ENCODE measurements at regions not wholly inside any gene's neighbourhood (a gene's known extent, or its start where the extent isn't known, plus 50 kb on each side); places are given as distances from the start of the nearest gene placed in this dataset.

DNA sequence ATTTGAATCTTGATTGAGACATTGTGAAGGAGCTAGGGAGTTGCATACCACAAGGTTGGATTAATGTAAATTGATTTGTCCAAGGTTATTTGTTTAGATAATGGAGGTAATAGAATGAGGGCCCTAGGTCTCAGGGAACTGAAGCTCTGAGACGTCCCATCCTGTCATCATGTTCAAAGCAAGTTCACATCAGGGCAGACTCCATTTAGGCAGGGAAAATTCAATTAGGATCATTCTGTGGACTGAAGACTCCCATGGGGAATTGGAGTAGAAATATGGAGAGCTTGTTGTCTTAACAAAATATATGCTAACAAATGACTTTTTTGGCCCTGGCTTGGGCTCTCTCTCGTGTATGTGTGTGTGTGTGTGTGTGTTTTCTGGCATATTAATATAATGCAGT, 722.0 kb upstream of the ADAMTS16 start:
- TF ChIP-seq, protein P1, sequence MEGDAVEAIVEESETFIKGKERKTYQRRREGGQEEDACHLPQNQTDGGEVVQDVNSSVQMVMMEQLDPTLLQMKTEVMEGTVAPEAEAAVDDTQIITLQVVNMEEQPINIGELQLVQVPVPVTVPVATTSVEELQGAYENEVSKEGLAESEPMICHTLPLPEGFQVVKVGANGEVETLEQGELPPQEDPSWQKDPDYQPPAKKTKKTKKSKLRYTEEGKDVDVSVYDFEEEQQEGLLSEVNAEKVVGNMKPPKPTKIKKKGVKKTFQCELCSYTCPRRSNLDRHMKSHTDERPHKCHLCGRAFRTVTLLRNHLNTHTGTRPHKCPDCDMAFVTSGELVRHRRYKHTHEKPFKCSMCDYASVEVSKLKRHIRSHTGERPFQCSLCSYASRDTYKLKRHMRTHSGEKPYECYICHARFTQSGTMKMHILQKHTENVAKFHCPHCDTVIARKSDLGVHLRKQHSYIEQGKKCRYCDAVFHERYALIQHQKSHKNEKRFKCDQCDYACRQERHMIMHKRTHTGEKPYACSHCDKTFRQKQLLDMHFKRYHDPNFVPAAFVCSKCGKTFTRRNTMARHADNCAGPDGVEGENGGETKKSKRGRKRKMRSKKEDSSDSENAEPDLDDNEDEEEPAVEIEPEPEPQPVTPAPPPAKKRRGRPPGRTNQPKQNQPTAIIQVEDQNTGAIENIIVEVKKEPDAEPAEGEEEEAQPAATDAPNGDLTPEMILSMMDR (IDR thresholded peaks at IDR 0.05), result no peak

DNA sequence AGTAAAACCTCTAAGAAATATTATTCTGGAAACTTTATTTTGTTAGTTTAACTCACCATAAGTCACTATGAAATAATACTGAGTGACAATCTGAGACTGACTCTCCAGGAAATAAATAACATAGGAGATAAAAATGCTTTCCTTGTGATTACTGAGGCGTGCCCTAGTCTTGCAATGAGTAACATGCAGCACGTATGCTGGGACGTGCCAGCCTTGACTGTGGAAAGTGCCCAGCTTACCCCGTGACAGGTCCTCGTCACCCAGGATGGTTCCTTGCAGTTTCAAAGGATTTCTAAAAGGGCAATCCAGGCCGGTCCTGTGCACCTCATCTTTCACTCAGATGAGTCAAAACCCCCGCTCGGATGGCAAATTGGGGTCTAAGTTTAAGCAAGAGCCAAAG, 720.8 kb upstream of the ADAMTS16 start:
- TF ChIP-seq, protein P1 (IDR thresholded peaks at IDR 0.05), result no peak

- TF ChIP-seq, protein P1 (IDR thresholded peaks at IDR 0.05), result no peak
These were observed 720.0 kb upstream of the ADAMTS16 start for GRCh38 chr5:4420177-4420576.

- TF ChIP-seq, protein P1 (IDR thresholded peaks at IDR 0.05), result no peak
These were observed 719.4 kb upstream of the ADAMTS16 start for GRCh38 chr5:4420681-4421080.

GRCh38 chr5:4422247-4422646, 717.9 kb upstream of the ADAMTS16 start:
- TF ChIP-seq, protein P1 (IDR thresholded peaks at IDR 0.05), result no peak

GRCh38 chr5:4424895-4425294, 715.2 kb upstream of the ADAMTS16 start:
- TF ChIP-seq, protein P1 (IDR thresholded peaks at IDR 0.05), result no peak

- TF ChIP-seq, protein P1 (IDR thresholded peaks at IDR 0.05), result no peak
These were observed 699.6 kb upstream of the ADAMTS16 start for GRCh38 chr5:4440536-4440935.

- TF ChIP-seq, protein P1 (IDR thresholded peaks at IDR 0.05), result no peak
These were observed 697.9 kb upstream of the ADAMTS16 start for GRCh38 chr5:4442221-4442620.

Measured in LNCAP (cell line).